PC-9 (cell line): ENCODE measurements at regions not wholly inside any gene's neighbourhood (a gene's known extent, or its start where the extent isn't known, plus 50 kb on each side); places are given as distances from the start of the nearest gene placed in this dataset.

Source experiments
- BruUV-seq: library from RNA; stranded (reverse); fragments of 400-500 nt; replicated peaks from 2 replicates; lab custom pipeline; 2021; lab: Mats Ljungman, UMichigan
- CTCF ChIA-PET: fragments of 300-600 bp; sonication (Branson Sonifier 250); formaldehyde crosslinking; loops from one replicate; lab custom pipeline; 2022; ENCODE audit warnings: antibody characterized with exemption; lab: Charles Lee
- POLR2A ChIA-PET: fragments of 300-600 bp; sonication (Branson Sonifier 250); formaldehyde crosslinking; loops from one replicate; lab custom pipeline; 2022; ENCODE audit warnings: antibody characterized with exemption; ENCODE audit not compliant: unreplicated experiment; lab: Charles Lee
- DNase-seq, 2 experiments: peaks; one replicate each; pipeline versions ENCODE4 v3.0.0 to v3.0.0-alpha.2; 2015 to 2022; ENCODE audit warnings: mixed read lengths in 1 of 2
- H2AFZ ChIP-seq: fragments of 200-600 bp; sonication (generic); 2 replicates; pipeline ENCODE4 v1.8.1; 2017; ENCODE audit warnings: antibody characterized with exemption
- H3F3A ChIP-seq: fragments of 200-600 bp; sonication (generic); 2 replicates; pipeline ENCODE4 v1.8.1; 2017; ENCODE audit warnings: antibody characterized with exemption, mild to moderate bottlenecking, low read depth; ENCODE audit not compliant: insufficient read depth
- H3K27ac ChIP-seq: fragments of 200-600 bp; sonication (generic); 2 replicates; pipeline ENCODE4 v1.6.1; 2016; ENCODE audit warnings: mixed run types
- H3K27me3 ChIP-seq: fragments of 200-600 bp; sonication (generic); 2 replicates; pipeline ENCODE4 v1.6.1; 2016; ENCODE audit warnings: low read depth, mixed run types; ENCODE audit not compliant: insufficient read depth
- H3K36me3 ChIP-seq: fragments of 200-600 bp; sonication (generic); 2 replicates; pipeline ENCODE4 v1.6.1; 2016; ENCODE audit warnings: low read depth, mixed run types
- H3K4me1 ChIP-seq: fragments of 200-600 bp; sonication (generic); replicated peaks from 2 replicates; pipeline ENCODE4 v1.6.1; 2016; ENCODE audit warnings: mixed run types; ENCODE audit not compliant: insufficient read depth
- H3K4me2 ChIP-seq: fragments of 200-600 bp; sonication (generic); 2 replicates; pipeline ENCODE4 v1.6.1; 2017; ENCODE audit warnings: mixed run types
- H3K4me3 ChIP-seq: fragments of 200-600 bp; sonication (generic); 2 replicates; pipeline ENCODE4 v1.6.1; 2016; ENCODE audit warnings: mixed run types
- H3K79me2 ChIP-seq: fragments of 200-600 bp; sonication (generic); 2 replicates; pipeline ENCODE4 v1.6.1; 2017; ENCODE audit warnings: low read depth, mixed run types
- H3K9me2 ChIP-seq: fragments of 200-600 bp; sonication (generic); 2 replicates; pipeline ENCODE4 v1.8.1; 2017; ENCODE audit warnings: mild to moderate bottlenecking; ENCODE audit not compliant: insufficient read depth
- H3K9me3 ChIP-seq: fragments of 200-600 bp; sonication (generic); 2 replicates; pipeline ENCODE4 v1.8.1; 2016; ENCODE audit warnings: low read depth; ENCODE audit not compliant: insufficient read depth
- H4K20me1 ChIP-seq: fragments of 200-600 bp; sonication (generic); 2 replicates; pipeline ENCODE4 v1.8.1; 2017; ENCODE audit not compliant: insufficient read depth
- CTCF ChIP-seq: fragments of 200-600 bp; sonication (generic); conservative IDR thresholded peaks from 2 replicates; pipeline ENCODE4 v1.6.1; 2017; ENCODE audit warnings: mixed run types, antibody characterized with exemption, mild to moderate bottlenecking, moderate library complexity
- EZH2 ChIP-seq: fragments of 200-600 bp; sonication (generic); IDR thresholded peaks from 2 replicates; pipeline ENCODE4 v1.8.0; 2017; ENCODE audit warnings: antibody characterized with exemption, low read depth
- intact Hi-C: fragments of 100-400 bp; cut with micrococcal nuclease; formaldehyde crosslinking; loops from one replicate; pipeline ENCODE4 v1.10.0; 2022; ENCODE audit not compliant: unreplicated experiment

- Histone ChIP-seq H3K4me3 (no peak overlapping the region), H3K4me1 (no peaks in the 10 kb centered on the region), H3K79me2 (no peaks in the 10 kb centered on the region), H3K4me2 (no peak overlapping the region), H3K27ac (no peak overlapping the region), H3K27me3 (no peaks in the 10 kb centered on the region), H3F3A (no peaks in the 10 kb centered on the region), H4K20me1 (no peaks in the 10 kb centered on the region), H3K36me3 (no peaks in the 10 kb centered on the region), H3K9me2 (no peaks in the 10 kb centered on the region), H3K9me3 (no peaks in the 10 kb centered on the region), H2AFZ (no peak overlapping the region)
- intact Hi-C loops: no loop called here
- no peak for TF ChIP-seq CTCF
- no peak for TF ChIP-seq EZH2
- no TSS peak for BruUV-seq
- DNase-seq: no peak
- POLR2A ChIA-PET: no interaction called here
- CTCF ChIA-PET: no interaction called here
These were observed 235.3 kb upstream of the TANK start for GRCh38 chr2:160924936-160925353.

GRCh38 chr2:160925956-160926355 is 234.3 kb upstream of the TANK start:
- Histone ChIP-seq H3K9me3 (no peaks in the 10 kb centered on the region), H3K4me3 (no peak overlapping the region), H3K4me1 (no peaks in the 10 kb centered on the region), H3K27me3 (no peaks in the 10 kb centered on the region), H3F3A (no peaks in the 10 kb centered on the region), H3K36me3 (no peaks in the 10 kb centered on the region), H2AFZ (no peak overlapping the region), H3K27ac (no peak overlapping the region), H3K4me2 (no peak overlapping the region), H3K79me2 (no peaks in the 10 kb centered on the region), H3K9me2 (no peaks in the 10 kb centered on the region), H4K20me1 (no peaks in the 10 kb centered on the region)
- DNase-seq: no peak
- POLR2A ChIA-PET: no interaction called here
- TF ChIP-seq EZH2: no peak
- TF ChIP-seq CTCF: no peak
- intact Hi-C loops: no loop called here
- BruUV-seq: no TSS peak
- CTCF ChIA-PET: no interaction called here

- Histone ChIP-seq H3K79me2 (no peaks in the 10 kb centered on the region), H3K36me3 (no peaks in the 10 kb centered on the region), H3F3A (no peaks in the 10 kb centered on the region), H3K4me1 (peaks cover 1% of the 10 kb centered on the region; the same call in 1 of the 2 replicates), H3K27ac (no peak overlapping the region), H3K4me2 (no peak overlapping the region), H4K20me1 (no peaks in the 10 kb centered on the region), H2AFZ (no peak overlapping the region), H3K9me2 (no peaks in the 10 kb centered on the region), H3K27me3 (no peaks in the 10 kb centered on the region), H3K4me3 (no peak overlapping the region), H3K9me3 (no peaks in the 10 kb centered on the region)
- BruUV-seq: no TSS peak
- intact Hi-C loops: no loop called here
- ChIA-PET CTCF (no interaction called here), POLR2A (no interaction called here)
- DNase-seq: no peak
- no peak for TF ChIP-seq CTCF
- no peak for TF ChIP-seq EZH2
These were observed 232.9 kb upstream of the TANK start for GRCh38 chr2:160927324-160927723.
